ENCODE measurements at regions not wholly inside any gene's neighbourhood (a gene's known extent, or its start where the extent isn't known, plus 50 kb on each side); places are given as distances from the start of the nearest gene placed in this dataset.

- TF ChIP-seq CTCF (IDR thresholded peaks at IDR 0.05) (no peak), POLR2A (IDR thresholded peaks at IDR 0.05) (no peak)
These were observed 137.5 kb downstream of the ICE1 start for GRCh38 chr5:5560016-5560415.

All from Peyer's patch (tissue), 4 donors.